Mesothelial cell of epicardium (in vitro differentiated cells): ENCODE measurements at regions not wholly inside any gene's neighbourhood (a gene's known extent, or its start where the extent isn't known, plus 50 kb on each side); places are given as distances from the start of the nearest gene placed in this dataset.

Experiments
- DNase-seq, 2 experiments: peaks; one replicate each; pipeline ENCODE4 v3.0.0; 2021; ENCODE audit warnings: low spot score in 2 of 2; ENCODE audit not compliant: unreplicated experiment in 2 of 2
- H3K27ac Mint-ChIP-seq: 2 replicates; pipeline ENCODE4 v1.8.0; 2021; ENCODE audit warnings: mixed read lengths
- H3K27me3 Mint-ChIP-seq: 2 replicates; pipeline ENCODE4 v1.8.0; 2021; ENCODE audit warnings: low read depth, mixed read lengths
- H3K36me3 Mint-ChIP-seq: 2 replicates; pipeline ENCODE4 v1.8.0; 2021; ENCODE audit warnings: mixed read lengths
- H3K4me1 Mint-ChIP-seq: 2 replicates; pipeline ENCODE4 v1.8.0; 2021; ENCODE audit warnings: mixed read lengths
- H3K4me3 Mint-ChIP-seq: 2 replicates; pipeline ENCODE4 v1.8.0; 2021; ENCODE audit warnings: mild to moderate bottlenecking, moderate library complexity, mixed read lengths
- H3K9me3 Mint-ChIP-seq: 2 replicates; pipeline ENCODE4 v1.8.0; 2021; ENCODE audit warnings: mixed read lengths
- CTCF ChIP-seq: fragments of 200-600 bp; sonication (generic); IDR thresholded peaks from one replicate; pipeline ENCODE4 v1.5.0; 2021; ENCODE audit warnings: antibody characterized with exemption; ENCODE audit not compliant: unreplicated experiment

DNA sequence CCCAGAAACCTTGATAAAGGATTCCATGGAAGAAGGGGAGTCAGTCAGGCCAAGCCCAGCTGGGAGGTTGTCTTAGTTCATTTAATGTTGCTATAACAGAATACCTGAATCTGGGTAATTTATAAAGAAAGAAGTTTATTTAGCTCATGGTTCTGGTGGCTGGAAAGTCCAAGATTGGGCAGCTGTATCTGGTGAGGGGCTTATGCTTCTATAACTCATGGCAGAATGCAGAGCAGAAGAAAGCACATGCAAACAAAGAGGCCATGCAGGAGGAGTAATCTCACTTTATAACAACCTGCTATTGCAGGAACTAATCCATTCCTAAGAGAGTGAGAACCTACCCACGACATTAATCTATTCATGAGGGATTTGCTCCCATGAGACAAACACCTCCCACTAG lies 54.2 kb upstream of the ANKRD1 start:
- no peak overlapping the region for H3K4me3 Mint-ChIP-seq
- DNase-seq: no peak
- peaks cover 15% of the 10 kb centered on the region for H3K9me3 Mint-ChIP-seq
- no peaks in the 10 kb centered on the region for H3K27me3 Mint-ChIP-seq
- H3K27ac Mint-ChIP-seq: no peak overlapping the region
- TF ChIP-seq CTCF: no peak
- no peaks in the 10 kb centered on the region for H3K4me1 Mint-ChIP-seq
- H3K36me3 Mint-ChIP-seq: no peaks in the 10 kb centered on the region

- TF ChIP-seq CTCF: no peak
- no peak for DNase-seq
- Mint-ChIP-seq H3K4me3 (no peak overlapping the region), H3K27ac (no peak overlapping the region), H3K27me3 (no peaks in the 10 kb centered on the region), H3K36me3 (no peaks in the 10 kb centered on the region), H3K4me1 (no peaks in the 10 kb centered on the region), H3K9me3 (peaks cover 12% of the 10 kb centered on the region)
Observed at GRCh38 chr10:90977162-90977854, 56.4 kb upstream of the ANKRD1 start.

DNA sequence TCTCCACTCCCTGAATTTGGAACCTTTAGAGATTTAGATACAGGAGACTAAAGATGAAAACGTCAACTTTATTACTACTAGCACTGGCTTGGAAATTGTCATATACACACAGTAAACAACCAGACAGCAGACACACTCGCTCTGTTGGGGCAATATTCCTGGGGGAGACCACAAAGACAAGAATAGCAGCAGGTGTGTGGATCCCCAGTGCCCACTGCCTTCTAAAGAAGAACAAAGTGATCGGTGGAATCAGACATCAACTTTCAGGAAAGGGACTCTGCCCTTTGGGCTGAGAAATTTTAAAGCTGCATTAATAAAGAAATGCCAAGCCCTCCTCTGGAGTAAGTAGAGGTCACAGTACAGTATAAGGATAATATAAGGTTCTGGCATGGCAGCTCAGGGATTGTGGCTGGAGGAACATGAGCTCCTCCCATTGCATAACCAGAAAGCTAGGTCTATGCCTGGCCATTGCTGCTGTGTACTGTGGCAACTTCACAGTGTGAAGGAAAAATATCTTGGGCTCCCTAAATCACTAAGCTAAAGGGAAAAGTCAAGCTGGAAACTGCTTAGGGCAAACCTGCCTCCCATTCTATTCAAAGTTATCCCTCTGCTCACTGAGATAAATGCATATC lies 57.1 kb upstream of the ANKRD1 start:
- DNase-seq: no peak
- H3K9me3 Mint-ChIP-seq: peaks cover 12% of the 10 kb centered on the region
- no peaks in the 10 kb centered on the region for H3K4me1 Mint-ChIP-seq
- no peak overlapping the region for H3K27ac Mint-ChIP-seq
- H3K36me3 Mint-ChIP-seq: no peaks in the 10 kb centered on the region
- H3K27me3 Mint-ChIP-seq: no peaks in the 10 kb centered on the region
- H3K4me3 Mint-ChIP-seq: no peak overlapping the region
- no peak for TF ChIP-seq CTCF

DNA sequence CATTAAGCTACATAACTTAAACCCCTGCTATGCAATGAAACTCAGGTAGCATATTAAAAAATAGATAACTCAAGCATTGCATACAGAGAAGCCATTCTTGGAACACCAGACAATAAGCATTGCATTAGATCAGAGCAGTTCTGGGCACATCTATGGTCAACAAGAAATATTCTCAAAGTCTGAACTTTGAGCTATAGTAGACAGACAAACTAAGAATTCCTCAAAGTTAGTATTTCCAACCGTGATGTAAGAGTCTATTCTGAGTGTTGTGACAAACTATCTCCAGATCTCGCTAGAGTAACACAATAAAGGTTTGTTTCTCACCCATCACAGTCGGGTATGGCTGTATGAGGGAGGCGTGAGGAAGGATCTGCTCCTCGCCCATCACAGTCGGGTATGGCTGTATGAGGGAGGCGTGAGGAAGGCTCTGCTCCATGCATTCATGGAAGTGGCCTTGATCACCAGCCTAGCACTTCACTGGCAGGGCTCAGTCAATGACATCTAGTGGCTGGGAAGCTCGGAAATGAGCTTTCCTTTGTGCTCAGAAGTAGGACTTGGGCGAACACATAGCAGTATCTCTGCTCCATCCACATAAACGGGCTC lies 61.6 kb upstream of the ANKRD1 start:
- H3K27me3 Mint-ChIP-seq: peaks cover 2% of the 10 kb centered on the region
- no peak overlapping the region for H3K27ac Mint-ChIP-seq
- no peaks in the 10 kb centered on the region for H3K36me3 Mint-ChIP-seq
- DNase-seq: no peak
- H3K9me3 Mint-ChIP-seq: no peaks in the 10 kb centered on the region
- H3K4me3 Mint-ChIP-seq: no peak overlapping the region
- TF ChIP-seq CTCF: no peak
- H3K4me1 Mint-ChIP-seq: no peaks in the 10 kb centered on the region

GRCh38 chr10:90983914-90984549 lies 63.1 kb upstream of the ANKRD1 start:
- no peaks in the 10 kb centered on the region for H3K4me1 Mint-ChIP-seq
- no peak for TF ChIP-seq CTCF
- H3K36me3 Mint-ChIP-seq: no peaks in the 10 kb centered on the region
- H3K27ac Mint-ChIP-seq: no peak overlapping the region
- no peak overlapping the region for H3K4me3 Mint-ChIP-seq
- DNase-seq: no peak
- H3K9me3 Mint-ChIP-seq: no peaks in the 10 kb centered on the region
- peaks cover 2% of the 10 kb centered on the region for H3K27me3 Mint-ChIP-seq
